Astrocyte of the hippocampus (primary cell): ENCODE measurements at regions not wholly inside any gene's neighbourhood (a gene's known extent, or its start where the extent isn't known, plus 50 kb on each side); places are given as distances from the start of the nearest gene placed in this dataset.
"Not testable (repeated sequence)": the region's sequence is repeated elsewhere in the genome, so short reads cannot be mapped to it uniquely, and the experiment has no call there.

Experiments used
- DNase-seq: peaks from one replicate; pipeline ENCODE4 v3.0.0; 2011; ENCODE audit warnings: low read depth, low spot score

GRCh38 chr4:187396106-187396505, 599.5 kb upstream of the ZFP42 start:
- DNase-seq = no peak

GRCh38 chr4:187408447-187408846, 587.1 kb upstream of the ZFP42 start:
- not testable (repeated sequence) for DNase-seq

DNA sequence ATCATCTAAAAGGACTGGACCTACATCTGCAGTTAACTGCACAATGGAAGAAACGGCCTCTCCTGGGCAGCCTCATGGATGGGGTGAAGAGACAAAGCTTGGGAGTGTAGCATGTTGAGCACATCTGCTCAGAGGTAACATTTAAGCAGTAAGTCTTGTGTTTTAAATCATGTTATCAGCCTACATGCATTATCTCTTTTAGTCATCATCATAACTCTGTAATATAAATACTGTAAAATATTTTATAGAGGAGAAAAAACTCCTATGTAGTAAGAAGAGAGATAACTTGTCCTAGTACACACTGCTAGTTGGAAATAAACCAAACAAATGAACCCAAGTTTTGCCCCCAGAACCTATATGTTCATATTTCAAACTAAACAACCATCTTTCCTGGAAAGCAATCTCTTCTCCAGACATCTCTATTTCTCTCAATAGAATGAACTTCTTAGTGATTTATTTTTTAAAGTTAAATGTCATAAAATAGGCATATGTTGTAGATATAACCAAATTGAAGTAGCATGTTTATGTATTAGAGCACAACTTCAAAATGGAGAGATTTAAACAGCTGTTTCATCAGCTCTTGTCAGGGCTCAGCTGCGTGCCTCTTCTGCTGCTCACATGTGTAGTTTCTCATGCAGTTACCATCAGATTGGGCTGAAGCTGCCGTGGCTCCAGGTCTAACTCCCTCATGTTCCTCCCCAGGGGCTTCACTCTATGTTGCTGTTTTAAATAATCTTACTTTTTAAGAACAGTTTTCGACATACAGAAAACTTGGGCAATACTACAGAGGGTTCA, 581.8 kb upstream of the ZFP42 start:
- DNase-seq = no peak

- no peak for DNase-seq
Measured at GRCh38 chr4:187414716-187415115, 580.9 kb upstream of the ZFP42 start.

- no peak for DNase-seq
Measured at GRCh38 chr4:187415231-187415630, 580.3 kb upstream of the ZFP42 start.

- DNase-seq = no peak
Measured at GRCh38 chr4:187416216-187416615, 579.4 kb upstream of the ZFP42 start.

- no peak for DNase-seq
Measured at GRCh38 chr4:187417721-187418120, 577.9 kb upstream of the ZFP42 start.

GRCh38 chr4:187422655-187423054, 572.9 kb upstream of the ZFP42 start:
- DNase-seq = no peak

GRCh38 chr4:187424636-187425035, 570.9 kb upstream of the ZFP42 start:
- DNase-seq = no peak

GRCh38 chr4:187426511-187426910, 569.1 kb upstream of the ZFP42 start:
- no peak for DNase-seq

GRCh38 chr4:187432310-187432709, 563.3 kb upstream of the ZFP42 start:
- no peak for DNase-seq

- DNase-seq = no peak
Measured at GRCh38 chr4:187433141-187433540, 562.4 kb upstream of the ZFP42 start.

- DNase-seq = no peak
Measured at GRCh38 chr4:187436251-187436650, 559.3 kb upstream of the ZFP42 start.

DNA sequence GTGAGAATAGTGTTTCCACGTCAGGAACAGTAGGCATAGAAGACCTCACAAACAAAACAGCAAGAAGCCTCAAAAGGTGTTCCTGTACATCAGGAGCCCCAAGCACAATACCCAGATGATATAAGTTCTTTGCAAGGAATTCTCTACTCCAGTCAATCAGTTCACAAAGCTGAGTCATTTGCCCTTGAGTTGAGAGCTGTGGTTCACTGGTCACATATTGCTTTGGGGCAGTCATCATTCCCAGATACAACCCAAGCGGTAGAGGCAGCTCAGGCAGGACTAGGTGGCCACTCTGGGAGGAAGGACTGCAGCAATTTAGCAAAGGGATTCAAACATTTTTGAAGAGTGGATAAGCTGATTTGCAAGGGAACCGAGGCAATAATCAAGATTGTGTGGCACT, 551.5 kb upstream of the ZFP42 start:
- peak; percentile 16 for DNase-seq

- no peak for DNase-seq
Measured at GRCh38 chr4:187449702-187450101, 545.9 kb upstream of the ZFP42 start.

GRCh38 chr4:187451776-187452175, 543.8 kb upstream of the ZFP42 start:
- DNase-seq = no peak

GRCh38 chr4:187460016-187460415, 535.6 kb upstream of the ZFP42 start:
- no peak for DNase-seq

GRCh38 chr4:187464573-187464972, 531.0 kb upstream of the ZFP42 start:
- DNase-seq = no peak

DNA sequence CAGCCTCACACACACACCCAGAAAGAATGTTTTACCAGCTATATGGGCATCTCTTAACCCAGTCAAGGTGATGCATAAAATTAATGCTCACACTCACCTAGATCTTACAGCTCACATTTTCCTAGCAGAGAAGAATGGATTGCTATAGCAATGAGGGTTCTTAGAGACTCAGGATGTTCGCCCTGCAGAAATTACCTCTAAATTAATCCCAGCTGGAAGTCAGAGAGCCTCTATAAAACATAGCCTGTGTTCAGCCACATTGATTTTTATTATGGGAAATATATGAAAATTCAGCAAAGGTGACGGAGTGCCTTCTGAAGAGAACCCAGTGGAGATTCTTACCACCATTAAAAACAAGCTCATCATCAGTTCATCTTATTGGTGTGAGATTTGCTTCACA, 528.3 kb upstream of the ZFP42 start:
- no peak for DNase-seq

GRCh38 chr4:187469627-187470026, 525.9 kb upstream of the ZFP42 start:
- DNase-seq = no peak

DNA sequence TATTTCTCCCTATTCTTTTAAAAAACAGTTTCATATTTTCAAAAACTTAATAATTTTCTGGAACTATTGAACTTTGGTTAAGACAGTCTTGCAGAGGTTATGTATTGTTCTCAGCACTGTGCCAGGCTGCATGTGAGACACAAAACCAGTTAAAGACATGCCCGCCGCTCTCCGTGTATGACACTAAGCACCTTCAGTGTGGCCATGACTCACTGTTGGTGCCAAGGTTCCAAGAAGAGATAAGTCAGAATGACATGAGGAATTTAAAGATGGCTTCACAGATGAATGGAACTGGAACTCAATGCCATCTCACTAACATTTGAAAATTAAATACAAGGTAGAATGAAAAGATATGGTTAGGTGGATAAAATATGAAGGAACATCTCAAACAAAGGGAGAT, 525.5 kb upstream of the ZFP42 start:
- DNase-seq = no peak

GRCh38 chr4:187474238-187474637, 521.3 kb upstream of the ZFP42 start:
- DNase-seq = no peak

DNA sequence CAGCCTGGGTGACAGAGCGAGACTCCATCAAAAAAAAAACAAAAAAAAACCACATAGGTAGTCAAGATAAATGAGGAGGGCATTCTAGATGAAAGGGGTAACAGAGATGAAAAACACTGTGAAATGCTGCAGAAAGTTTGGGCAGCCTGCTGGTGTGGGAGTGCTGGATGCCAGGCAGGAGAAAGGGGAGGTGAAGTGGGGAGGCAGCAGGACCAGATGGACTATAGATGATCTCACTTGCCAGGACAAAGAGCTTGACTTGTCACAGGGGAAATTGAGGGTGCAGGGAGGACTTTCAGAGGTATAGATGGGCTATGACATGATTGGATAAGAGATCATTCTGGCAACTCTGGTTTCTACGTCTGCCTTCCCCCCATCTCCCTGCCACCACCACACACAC, 519.7 kb upstream of the ZFP42 start:
- DNase-seq = no peak

DNA sequence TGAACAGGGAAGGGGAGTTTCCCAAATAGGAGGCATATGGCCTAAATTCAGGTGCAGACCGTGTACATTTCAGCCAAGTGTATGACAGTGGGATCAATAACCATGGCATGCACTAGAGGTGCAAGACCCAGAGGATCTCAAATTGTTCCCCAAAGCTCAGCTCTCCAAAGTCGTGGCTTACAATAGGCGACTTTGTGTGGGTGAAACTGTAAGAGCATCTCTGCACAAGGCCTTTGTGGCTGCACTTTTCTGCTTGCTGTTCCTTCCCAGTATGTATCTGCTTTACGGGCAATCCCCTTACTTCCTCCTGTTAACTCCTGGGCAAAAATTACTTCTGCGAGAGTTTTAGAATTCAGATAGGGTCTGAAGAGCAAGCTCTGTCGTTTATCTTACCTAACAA, 518.3 kb upstream of the ZFP42 start:
- no peak for DNase-seq
